ENCODE measurements at regions not wholly inside any gene's neighbourhood (a gene's known extent, or its start where the extent isn't known, plus 50 kb on each side); places are given as distances from the start of the nearest gene placed in this dataset.

DNA sequence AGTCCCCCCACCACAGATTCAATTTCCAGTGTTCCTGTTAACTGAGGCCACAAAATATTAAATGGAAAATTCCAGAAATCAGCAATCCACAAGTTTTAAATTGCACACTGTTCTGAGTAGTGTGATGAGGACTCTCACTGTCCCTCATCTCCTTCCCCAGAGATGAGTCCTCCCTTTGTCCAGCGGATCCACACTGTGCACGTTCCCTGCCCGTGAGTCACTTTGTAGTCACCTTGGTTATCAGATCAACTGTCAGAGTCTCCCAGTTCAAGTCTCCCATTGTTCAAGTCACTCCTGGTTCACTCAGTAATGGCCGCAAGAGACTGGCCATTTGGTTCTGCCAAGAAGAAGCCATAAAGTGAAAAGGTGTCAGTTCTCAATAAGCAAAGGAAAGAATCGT lies 168.6 kb upstream of the AFDN start:
- DNase-seq (ENCODE audit: low spot score in 2 of 2), result no peak
- Histone ChIP-seq H3K36me3 (no peaks in the 10 kb centered on the region), H3K27me3 (no peaks in the 10 kb centered on the region), H3K4me3 (no peak overlapping the region), H3K9me3 (no peaks in the 10 kb centered on the region), H3K27ac (no peak overlapping the region), H3K4me1 (peaks cover 0 to 4% of the 10 kb centered on the region in 2 donors)
- intact Hi-C loops (cut with DNase I), result no loop called here
- TF ChIP-seq, protein P1, sequence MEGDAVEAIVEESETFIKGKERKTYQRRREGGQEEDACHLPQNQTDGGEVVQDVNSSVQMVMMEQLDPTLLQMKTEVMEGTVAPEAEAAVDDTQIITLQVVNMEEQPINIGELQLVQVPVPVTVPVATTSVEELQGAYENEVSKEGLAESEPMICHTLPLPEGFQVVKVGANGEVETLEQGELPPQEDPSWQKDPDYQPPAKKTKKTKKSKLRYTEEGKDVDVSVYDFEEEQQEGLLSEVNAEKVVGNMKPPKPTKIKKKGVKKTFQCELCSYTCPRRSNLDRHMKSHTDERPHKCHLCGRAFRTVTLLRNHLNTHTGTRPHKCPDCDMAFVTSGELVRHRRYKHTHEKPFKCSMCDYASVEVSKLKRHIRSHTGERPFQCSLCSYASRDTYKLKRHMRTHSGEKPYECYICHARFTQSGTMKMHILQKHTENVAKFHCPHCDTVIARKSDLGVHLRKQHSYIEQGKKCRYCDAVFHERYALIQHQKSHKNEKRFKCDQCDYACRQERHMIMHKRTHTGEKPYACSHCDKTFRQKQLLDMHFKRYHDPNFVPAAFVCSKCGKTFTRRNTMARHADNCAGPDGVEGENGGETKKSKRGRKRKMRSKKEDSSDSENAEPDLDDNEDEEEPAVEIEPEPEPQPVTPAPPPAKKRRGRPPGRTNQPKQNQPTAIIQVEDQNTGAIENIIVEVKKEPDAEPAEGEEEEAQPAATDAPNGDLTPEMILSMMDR (IDR thresholded peaks at IDR 0.05), result no peak

DNA sequence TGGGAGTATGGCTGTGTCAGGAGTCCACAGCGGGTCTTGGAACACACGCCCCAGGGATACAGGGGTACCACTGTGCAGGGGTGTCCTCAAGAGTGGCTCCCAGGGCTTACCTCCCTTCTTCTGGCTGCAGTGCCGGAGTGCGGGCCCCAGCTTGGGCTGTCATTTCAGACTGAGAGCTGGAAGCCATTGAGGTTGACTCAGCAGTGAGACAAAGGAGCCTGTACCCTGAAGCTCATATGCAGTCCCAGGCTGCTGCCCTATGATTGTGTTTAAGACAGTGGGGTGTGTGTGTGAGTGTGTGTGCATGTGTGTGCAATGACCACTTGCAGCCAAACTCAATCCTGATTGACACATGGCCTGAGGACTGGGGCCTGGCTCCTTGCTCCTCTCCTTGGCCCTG lies 167.7 kb upstream of the AFDN start:
- intact Hi-C loops (cut with DNase I), result no loop called here

DNA sequence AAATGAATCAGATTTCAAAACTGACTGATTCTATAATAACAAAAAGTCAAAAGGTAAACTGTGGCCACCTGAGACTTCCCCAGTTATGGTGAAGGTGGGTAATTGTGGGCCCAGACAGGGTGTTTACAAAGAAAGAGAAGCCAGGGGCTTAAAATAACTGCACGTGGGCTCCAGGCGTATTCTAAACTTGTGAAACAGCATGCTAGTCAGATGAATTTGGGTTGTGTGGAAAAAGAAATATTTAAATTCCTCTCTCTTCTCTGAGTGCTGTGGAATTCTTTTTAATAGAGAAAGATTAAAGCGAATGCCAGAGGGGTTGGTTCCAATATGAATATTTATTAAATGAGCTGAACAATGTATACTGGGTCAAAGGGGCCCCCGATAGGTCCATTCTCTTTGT lies 166.3 kb upstream of the AFDN start:
- Histone ChIP-seq H3K27me3 (no peaks in the 10 kb centered on the region), H3K27ac (no peak overlapping the region), H3K4me1 (peaks cover 0 to 4% of the 10 kb centered on the region in 2 donors), H3K36me3 (no peaks in the 10 kb centered on the region), H3K9me3 (no peaks in the 10 kb centered on the region), H3K4me3 (no peak overlapping the region)
- DNase-seq (ENCODE audit: low spot score in 2 of 2), result no peak
- intact Hi-C loops (cut with DNase I), result no loop called here
- TF ChIP-seq, protein P1 (IDR thresholded peaks at IDR 0.05), result no peak

More for the DNA sequence above, 167.7 kb upstream of the AFDN start:
- TF ChIP-seq, protein P1 (IDR thresholded peaks at IDR 0.05), result no peak
- Histone ChIP-seq H3K36me3 (no peaks in the 10 kb centered on the region), H3K27me3 (no peaks in the 10 kb centered on the region), H3K4me1 (peaks cover 0 to 4% of the 10 kb centered on the region in 2 donors), H3K27ac (no peak overlapping the region), H3K4me3 (no peak overlapping the region), H3K9me3 (no peaks in the 10 kb centered on the region)
- no peak for DNase-seq (ENCODE audit: low spot score in 2 of 2)

DNA sequence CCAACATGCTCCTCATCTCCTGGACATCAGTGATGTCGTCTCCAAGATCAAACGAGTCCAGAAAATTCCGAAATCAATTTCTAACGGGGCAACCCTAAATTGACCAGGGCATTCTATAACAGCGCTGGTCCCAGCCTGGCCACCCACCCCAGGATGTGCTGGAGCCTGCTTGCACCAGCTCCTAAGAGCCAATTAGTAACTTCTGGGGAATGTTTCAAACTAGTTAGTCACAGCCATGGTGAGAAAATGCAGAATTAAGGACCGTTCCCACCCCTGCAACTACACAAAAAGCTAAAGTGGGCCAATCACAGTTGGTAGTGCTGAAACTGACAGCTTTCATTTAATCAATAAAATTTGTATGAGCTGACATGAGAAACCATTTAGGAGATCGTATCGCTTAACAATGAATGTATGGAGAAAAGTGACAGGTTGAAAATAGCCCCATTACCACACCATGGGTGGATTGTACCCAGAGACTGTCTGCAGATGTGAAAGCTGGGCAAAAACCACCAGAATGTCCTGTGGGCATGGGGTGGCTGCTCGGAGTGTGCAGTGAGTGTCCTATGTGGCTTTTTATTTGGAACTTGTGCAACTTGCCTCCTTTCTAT lies 165.7 kb upstream of the AFDN start:
- TF ChIP-seq, protein P1 (IDR thresholded peaks at IDR 0.05), result no peak
- intact Hi-C loops (cut with DNase I), result no loop called here
- DNase-seq (ENCODE audit: low spot score in 2 of 2), result no peak
- Histone ChIP-seq H3K27ac (no peak overlapping the region), H3K4me3 (no peak overlapping the region), H3K4me1 (peaks cover 0 to 4% of the 10 kb centered on the region in 2 donors), H3K27me3 (no peaks in the 10 kb centered on the region), H3K36me3 (no peaks in the 10 kb centered on the region), H3K9me3 (no peaks in the 10 kb centered on the region)

DNA sequence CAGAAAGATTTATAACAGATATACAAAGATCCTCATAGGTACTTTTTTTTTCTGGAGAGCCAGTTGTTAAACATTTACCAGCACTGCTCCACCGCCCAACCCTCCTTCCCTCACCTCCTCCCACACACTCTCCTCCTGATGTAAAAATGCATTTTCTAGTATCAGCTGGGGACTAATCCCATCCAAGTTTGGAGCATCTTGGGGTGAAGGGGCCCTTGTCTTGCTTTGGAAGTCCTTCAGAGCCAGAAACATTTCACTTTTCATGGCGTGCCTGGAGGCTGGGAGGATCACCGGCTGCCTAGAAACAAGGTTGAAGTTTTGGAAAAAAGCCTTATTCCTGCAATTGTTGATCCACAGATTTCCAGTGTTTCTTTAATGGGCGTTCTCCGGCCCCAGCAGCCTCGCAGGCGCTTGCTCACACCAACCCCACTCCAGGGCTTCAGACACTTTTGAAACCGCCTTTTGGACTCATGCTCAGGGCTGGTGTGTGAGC lies 165.1 kb upstream of the AFDN start:
- no peak overlapping the region for H3K27ac ChIP-seq
- no peaks in the 10 kb centered on the region for H3K36me3 ChIP-seq
- H3K27me3 ChIP-seq, result no peaks in the 10 kb centered on the region
- no peaks in the 10 kb centered on the region for H3K9me3 ChIP-seq
- no peak overlapping the region for H3K4me3 ChIP-seq
- H3K4me1 ChIP-seq, result peaks cover 0 to 4% of the 10 kb centered on the region in 2 donors
- intact Hi-C loops (cut with DNase I), result no loop called here
- TF ChIP-seq, protein P1 (IDR thresholded peaks at IDR 0.05), result no peak
- DNase-seq (ENCODE audit: low spot score in 2 of 2), result no peak

Data from ascending aorta (tissue), 2 donors.